C4-2B (cell line): ENCODE measurements at regions not wholly inside any gene's neighbourhood (a gene's known extent, or its start where the extent isn't known, plus 50 kb on each side); places are given as distances from the start of the nearest gene placed in this dataset.

Source experiments
- CTCF ChIP-seq: fragments of 450-650 bp; conservative IDR thresholded peaks from 2 replicates; pipeline ENCODE4 v1.5.1; 2017; ENCODE audit warnings: mild to moderate bottlenecking
- ZFX ChIP-seq: fragments of 450-650 bp; IDR thresholded peaks from 2 replicates; pipeline ENCODE4 v1.6.1; 2017

GRCh38 chr1:30527511-30528140 is 195.8 kb downstream of the MATN1 start:
- TF ChIP-seq CTCF (no peak), ZFX (no peak)
